ENCODE measurements at regions not wholly inside any gene's neighbourhood (a gene's known extent, or its start where the extent isn't known, plus 50 kb on each side); places are given as distances from the start of the nearest gene placed in this dataset.

GRCh38 chr12:125525879-125526278 lies 460.6 kb downstream of the AACS start:
- no peak overlapping the region for H3K4me3 ChIP-seq (ENCODE audit: insufficient read depth, low read length, poor library complexity, severe bottlenecking)
- H3K36me3 ChIP-seq (ENCODE audit: low read length): 0 out of 2 replicates have a peak, but pooled peaks cover 2% of the 10 kb centered on the region
- H3K9me2 ChIP-seq (replicated peaks; ENCODE audit: insufficient read depth, low read length): no peaks in the 10 kb centered on the region
- H3F3A ChIP-seq (ENCODE audit: insufficient read depth): no peaks in the 10 kb centered on the region
- TF ChIP-seq CTCF (IDR thresholded peaks at IDR 0.05; ENCODE audit: insufficient read depth, low read length, poor library complexity, severe bottlenecking) (no peak), EZH2phosphoT487 (conservative IDR thresholded peaks at IDR 0.05; ENCODE audit: low read length) (no peak)
- H4K20me1 ChIP-seq (ENCODE audit: low read depth, low read length): no peaks in the 10 kb centered on the region
- no peaks in the 10 kb centered on the region for H3K79me2 ChIP-seq (ENCODE audit: insufficient read depth, low read length)
- H3K27me3 ChIP-seq (ENCODE audit: low read length): no peaks in the 10 kb centered on the region
- H3K4me2 ChIP-seq (ENCODE audit: low read depth, low read length, poor library complexity, severe bottlenecking): no peak overlapping the region
- H3K9ac ChIP-seq (ENCODE audit: low read length): no peak overlapping the region
- H3K9me3 ChIP-seq (ENCODE audit: insufficient read depth, low read length): peaks cover 9% of the 10 kb centered on the region; the same call in 1 of the 2 replicates
- no peak overlapping the region for H2AFZ ChIP-seq (ENCODE audit: low read depth, low read length, severe bottlenecking)
- no peak overlapping the region for H3K27ac ChIP-seq (ENCODE audit: low read depth, low read length)

GRCh38 chr12:125528281-125528680 lies 463.0 kb downstream of the AACS start:
- Histone ChIP-seq H2AFZ (ENCODE audit: low read depth, low read length, severe bottlenecking) (no peak overlapping the region), H3K9me3 (ENCODE audit: insufficient read depth, low read length) (no peaks in the 10 kb centered on the region), H3K27ac (ENCODE audit: low read depth, low read length) (no peak overlapping the region), H3K27me3 (ENCODE audit: low read length) (no peaks in the 10 kb centered on the region), H3F3A (ENCODE audit: insufficient read depth) (no peaks in the 10 kb centered on the region), H3K9me2 (replicated peaks; ENCODE audit: insufficient read depth, low read length) (no peaks in the 10 kb centered on the region), H3K4me3 (ENCODE audit: insufficient read depth, low read length, poor library complexity, severe bottlenecking) (no peak overlapping the region), H3K4me2 (ENCODE audit: low read depth, low read length, poor library complexity, severe bottlenecking) (no peak overlapping the region), H3K79me2 (ENCODE audit: insufficient read depth, low read length) (no peaks in the 10 kb centered on the region), H3K36me3 (ENCODE audit: low read length) (no peaks in the 10 kb centered on the region), H3K9ac (ENCODE audit: low read length) (no peak overlapping the region), H4K20me1 (ENCODE audit: low read depth, low read length) (no peaks in the 10 kb centered on the region)
- TF ChIP-seq EZH2phosphoT487 (conservative IDR thresholded peaks at IDR 0.05; ENCODE audit: low read length) (no peak), CTCF (IDR thresholded peaks at IDR 0.05; ENCODE audit: insufficient read depth, low read length, poor library complexity, severe bottlenecking) (no peak)

- H3K9me2 ChIP-seq (replicated peaks; ENCODE audit: insufficient read depth, low read length): no peaks in the 10 kb centered on the region
- H3K4me2 ChIP-seq (ENCODE audit: low read depth, low read length, poor library complexity, severe bottlenecking): no peak overlapping the region
- no peaks in the 10 kb centered on the region for H3K36me3 ChIP-seq (ENCODE audit: low read length)
- no peak overlapping the region for H3K27ac ChIP-seq (ENCODE audit: low read depth, low read length)
- no peaks in the 10 kb centered on the region for H3K27me3 ChIP-seq (ENCODE audit: low read length)
- no peak overlapping the region for H2AFZ ChIP-seq (ENCODE audit: low read depth, low read length, severe bottlenecking)
- no peak overlapping the region for H3K4me3 ChIP-seq (ENCODE audit: insufficient read depth, low read length, poor library complexity, severe bottlenecking)
- H3K9ac ChIP-seq (ENCODE audit: low read length): no peak overlapping the region
- no peaks in the 10 kb centered on the region for H4K20me1 ChIP-seq (ENCODE audit: low read depth, low read length)
- H3K79me2 ChIP-seq (ENCODE audit: insufficient read depth, low read length): no peaks in the 10 kb centered on the region
- H3K9me3 ChIP-seq (ENCODE audit: insufficient read depth, low read length): no peaks in the 10 kb centered on the region
- TF ChIP-seq CTCF (IDR thresholded peaks at IDR 0.05; ENCODE audit: insufficient read depth, low read length, poor library complexity, severe bottlenecking) (no peak), EZH2phosphoT487 (conservative IDR thresholded peaks at IDR 0.05; ENCODE audit: low read length) (no peak)
- H3F3A ChIP-seq (ENCODE audit: insufficient read depth): no peaks in the 10 kb centered on the region
Observed at GRCh38 chr12:125530201-125530600, 465.0 kb downstream of the AACS start.
